Keratinocyte (primary cell): ENCODE measurements at regions not wholly inside any gene's neighbourhood (a gene's known extent, or its start where the extent isn't known, plus 50 kb on each side); places are given as distances from the start of the nearest gene placed in this dataset.

ENCODE experiments used
- DNase-seq: peaks from one replicate; pipeline ENCODE4 v3.0.0-alpha.2; 2011; ENCODE audit warnings: low read depth, missing footprints, low spot score
- FAIRE-seq: peaks from 2 replicates; lab custom pipeline; 2011; peaks lifted over from hg19 to GRCh38; lab: Jason Lieb, UNC
- H2AFZ ChIP-seq: 2 replicates; pipeline ENCODE4 v1.6.0; 2012; ENCODE audit warnings: low read length, control low read depth, inconsistent platforms; ENCODE audit not compliant: control insufficient read depth
- H3K27ac ChIP-seq: 2 replicates; pipeline ENCODE4 v1.5.1; 2011; ENCODE audit warnings: low read length; ENCODE audit not compliant: control insufficient read depth, insufficient read depth
- H3K27me3 ChIP-seq: 3 replicates; pipeline ENCODE4 v1.6.0; 2011; ENCODE audit warnings: low read length; ENCODE audit not compliant: control insufficient read depth, insufficient read depth; ENCODE audit errors: extremely low read depth
- H3K36me3 ChIP-seq, 2 experiments: 2 replicates in 1 of 2; 3 replicates in 1 of 2; pipeline ENCODE4 v1.5.1; 2011; ENCODE audit warnings: low read length in 2 of 2, mild to moderate bottlenecking in 1 of 2; ENCODE audit not compliant: control insufficient read depth in 2 of 2, insufficient read depth in 2 of 2; ENCODE audit errors: extremely low read depth in 1 of 2
- H3K4me1 ChIP-seq: 3 replicates; pipeline ENCODE4 v1.5.1; 2011; ENCODE audit warnings: low read length; ENCODE audit not compliant: control insufficient read depth, insufficient read depth; ENCODE audit errors: extremely low read depth
- H3K4me2 ChIP-seq: 3 replicates; pipeline ENCODE4 v1.6.0; 2011; ENCODE audit warnings: low read depth, low read length; ENCODE audit not compliant: control insufficient read depth, insufficient read depth; ENCODE audit errors: extremely low read depth
- H3K4me3 ChIP-seq, 3 experiments: fragments of 200-600 bp in 1 of 3; sonication (generic) in 1 of 3; 2 replicates in 2 of 3; 3 replicates in 1 of 3; pipeline ENCODE4 v1.5.1; 2011 to 2016; ENCODE audit warnings: low read length in 3 of 3, mild to moderate bottlenecking in 3 of 3, control low read depth in 2 of 3, inconsistent platforms in 1 of 3, low read depth in 1 of 3, mixed read lengths in 1 of 3, mixed run types in 1 of 3, moderate library complexity in 1 of 3; ENCODE audit not compliant: control insufficient read depth in 2 of 3, insufficient read depth in 2 of 3; ENCODE audit errors: extremely low read depth in 1 of 3
- H3K79me2 ChIP-seq: 2 replicates; pipeline ENCODE4 v1.6.0; 2012; ENCODE audit warnings: low read length; ENCODE audit not compliant: control insufficient read depth, insufficient read depth
- H3K9ac ChIP-seq: 3 replicates; pipeline ENCODE4 v1.6.0; 2011; ENCODE audit warnings: low read length; ENCODE audit not compliant: control insufficient read depth, insufficient read depth; ENCODE audit errors: extremely low read depth
- H3K9me1 ChIP-seq: 3 replicates; pipeline ENCODE4 v1.6.0; 2011; ENCODE audit warnings: low read length; ENCODE audit not compliant: control insufficient read depth, insufficient read depth; ENCODE audit errors: extremely low read depth
- H3K9me3 ChIP-seq: 2 replicates; pipeline ENCODE4 v1.5.1; 2012; ENCODE audit warnings: low read depth, low read length; ENCODE audit not compliant: control insufficient read depth
- H4K20me1 ChIP-seq: 3 replicates; pipeline ENCODE4 v1.6.0; 2011; ENCODE audit warnings: low read length; ENCODE audit not compliant: control insufficient read depth, insufficient read depth; ENCODE audit errors: extremely low read depth
- CTCF ChIP-seq, 3 experiments: IDR thresholded peaks in 1 of 3; conservative IDR thresholded peaks in 1 of 3; optimal IDR thresholded peaks in 1 of 3; 2 replicates in 2 of 3; 3 replicates in 1 of 3; pipeline versions ENCODE3 to v1.5.1; 2011; ENCODE audit warnings: low read length in 3 of 3, mild to moderate bottlenecking in 3 of 3, moderate library complexity in 2 of 3, control low read depth in 1 of 3, inconsistent platforms in 1 of 3; ENCODE audit not compliant: insufficient read depth in 2 of 3; ENCODE audit errors: extremely low read depth in 1 of 3
- EZH2 ChIP-seq: IDR thresholded peaks from one replicate; pipeline ENCODE4 v1.6.1; 2012; ENCODE audit warnings: inconsistent platforms, mild to moderate bottlenecking, low read length, moderate library complexity
- dilution Hi-C: fragments of 300-500 bp; cut with MboI; formaldehyde crosslinking; loops from one replicate; pipeline ENCODE4 v1.7.0; 2020; ENCODE audit warnings: low sequenced_read_pairs; ENCODE audit not compliant: extremely low pct_ligation_motif_present

- no peak for DNase-seq
- FAIRE-seq = no peak
Measured at GRCh38 chr12:113647048-113647447, 175.4 kb upstream of the LHX5 start.

GRCh38 chr12:113645603-113646002 lies 173.9 kb upstream of the LHX5 start:
- Histone ChIP-seq H3K36me3 (no peaks in the 10 kb centered on the region), H3K4me2 (no peak overlapping the region), H2AFZ (no peak overlapping the region), H3K9ac (no peak overlapping the region), H4K20me1 (no peaks in the 10 kb centered on the region), H3K27me3 (no peaks in the 10 kb centered on the region), H3K27ac (no peak overlapping the region), H3K4me1 (no peaks in the 10 kb centered on the region), H3K9me1 (no peaks in the 10 kb centered on the region), H3K79me2 (no peaks in the 10 kb centered on the region), H3K9me3 (no peaks in the 10 kb centered on the region), H3K4me3 (no peak overlapping the region)
- FAIRE-seq (no peak), DNase-seq (no peak)
- dilution Hi-C loops = no loop called here
- no peak for TF ChIP-seq EZH2
- no peak for TF ChIP-seq CTCF (optimal IDR thresholded peaks at IDR 0.05 in 1 of 3, IDR thresholded peaks at IDR 0.05 in 1 of 3, conservative IDR thresholded peaks at IDR 0.05 in 1 of 3; ENCODE audit: extremely low read depth in 1 of 3, insufficient read depth in 2 of 3, low read length in 3 of 3)

More at GRCh38 chr12:113647048-113647447, 175.4 kb upstream of the LHX5 start:
- Histone ChIP-seq H3K9ac (no peak overlapping the region), H3K9me3 (no peaks in the 10 kb centered on the region), H4K20me1 (no peaks in the 10 kb centered on the region), H3K4me2 (no peak overlapping the region), H3K27me3 (no peaks in the 10 kb centered on the region), H3K36me3 (no peaks in the 10 kb centered on the region), H3K27ac (no peak overlapping the region), H3K9me1 (no peaks in the 10 kb centered on the region), H3K4me3 (no peak overlapping the region), H3K4me1 (no peaks in the 10 kb centered on the region), H2AFZ (no peak overlapping the region), H3K79me2 (no peaks in the 10 kb centered on the region)
- TF ChIP-seq CTCF (optimal IDR thresholded peaks at IDR 0.05 in 1 of 3, IDR thresholded peaks at IDR 0.05 in 1 of 3, conservative IDR thresholded peaks at IDR 0.05 in 1 of 3; ENCODE audit: extremely low read depth in 1 of 3, insufficient read depth in 2 of 3, low read length in 3 of 3) = no peak
- no peak for TF ChIP-seq EZH2
- dilution Hi-C loops = no loop called here
